B cell (primary cell): ENCODE measurements at regions not wholly inside any gene's neighbourhood (a gene's known extent, or its start where the extent isn't known, plus 50 kb on each side); places are given as distances from the start of the nearest gene placed in this dataset.

Source experiments
- ATAC-seq: fragments of 200-7000 bp; cut with Tn5 transposase; one replicate; pipeline ENCODE4 v1.10.0; 2021; ENCODE audit warnings: low read depth, mild to moderate bottlenecking, moderate number of reproducible peaks, moderate library complexity
- CTCF ChIA-PET: fragments of 350-600 bp; sonication (Branson Sonifier 250); formaldehyde crosslinking; loops from one replicate; lab custom pipeline; 2021; ENCODE audit warnings: antibody characterized with exemption, inconsistent platforms; lab: Charles Lee
- POLR2A ChIA-PET: fragments of 350-600 bp; sonication (Branson Sonifier 250); formaldehyde crosslinking; loops from one replicate; lab custom pipeline; 2021; ENCODE audit warnings: antibody characterized with exemption; lab: Charles Lee
- DNase-seq: peaks from one replicate; pipeline ENCODE4 v3.0.0; 2013
- H2AFZ ChIP-seq: 2 replicates; pipeline ENCODE4 v1.6.1; 2012; ENCODE audit warnings: mild to moderate bottlenecking, low read depth, low read length; ENCODE audit not compliant: insufficient read depth, poor library complexity, severe bottlenecking
- H3K27ac ChIP-seq, 2 donors: 1 replicate in 1 of 2; 2 replicates in 1 of 2; pipeline ENCODE4 v1.5.1; 2012 to 2013; ENCODE audit warnings: low read length in 2 of 2, mild to moderate bottlenecking in 2 of 2, moderate library complexity in 1 of 2
- H3K27me3 ChIP-seq, 4 experiments: fragments of 200-600 bp in 1 of 4; sonication (generic) in 1 of 4; replicated peaks in 1 of 4; 1 replicate in 2 of 4; 2 replicates in 2 of 4; pipeline versions ENCODE4 v1.6.1 to v1.7.0; 2013 to 2016; ENCODE audit warnings: low read length in 3 of 4, mild to moderate bottlenecking in 2 of 4, mixed read lengths in 1 of 4, moderate library complexity in 1 of 4; ENCODE audit not compliant: insufficient read depth in 4 of 4, control insufficient read depth in 3 of 4; ENCODE audit errors: control extremely low read depth in 1 of 4
- H3K36me3 ChIP-seq, 2 experiments: replicated peaks in 1 of 2; 1 replicate in 1 of 2; 2 replicates in 1 of 2; pipeline versions ENCODE4 v1.6.1 to v1.7.1; 2013; ENCODE audit warnings: low read length in 1 of 2; ENCODE audit not compliant: insufficient read depth in 2 of 2, control insufficient read depth in 1 of 2; ENCODE audit errors: control extremely low read depth in 1 of 2, extremely low read depth in 1 of 2
- H3K4me1 ChIP-seq, 2 donors: fragments of 200-600 bp in 1 of 2; sonication (generic) in 1 of 2; 1 replicate in 1 of 2; 2 replicates in 1 of 2; pipeline versions ENCODE4 v1.5.1 to v1.6.1; 2013 to 2017; ENCODE audit warnings: low read length in 2 of 2; ENCODE audit not compliant: control insufficient read depth in 2 of 2, insufficient read depth in 2 of 2
- H3K4me2 ChIP-seq: replicated peaks from 2 replicates; pipeline ENCODE3; 2012; ENCODE audit warnings: mild to moderate bottlenecking, low read depth, low read length; ENCODE audit not compliant: poor library complexity, severe bottlenecking
- H3K4me3 ChIP-seq, 5 experiments: fragments of 200-600 bp in 1 of 5; sonication (generic) in 1 of 5; 1 replicate in 3 of 5; 2 replicates in 2 of 5; pipeline versions ENCODE4 v1.5.1 to v1.7.0; 2011 to 2016; ENCODE audit warnings: low read length in 4 of 5, mild to moderate bottlenecking in 4 of 5, low read depth in 2 of 5, control low read depth in 1 of 5, moderate library complexity in 1 of 5; ENCODE audit not compliant: insufficient read depth in 1 of 5; ENCODE audit errors: control extremely low read depth in 1 of 5, extremely low read depth in 1 of 5
- H3K79me2 ChIP-seq: fragments of 200-600 bp; sonication (generic); one replicate; pipeline ENCODE4 v1.6.0; 2016; ENCODE audit warnings: low read length; ENCODE audit not compliant: control insufficient read depth, insufficient read depth
- H3K9ac ChIP-seq: fragments of 200-600 bp; sonication (generic); 2 replicates; pipeline ENCODE4 v1.6.1; 2017; ENCODE audit warnings: mild to moderate bottlenecking, low read length, moderate library complexity
- H3K9me3 ChIP-seq, 3 donors: one replicate each; pipeline versions ENCODE4 v1.6.1 to v1.7.1; 2013; ENCODE audit warnings: low read length in 2 of 3; ENCODE audit not compliant: control insufficient read depth in 2 of 3, insufficient read depth in 1 of 3; ENCODE audit errors: control extremely low read depth in 1 of 3
- H4K20me1 ChIP-seq: 2 replicates; pipeline ENCODE4 v1.6.0; 2012; ENCODE audit warnings: mild to moderate bottlenecking, low read length; ENCODE audit not compliant: insufficient read depth, control insufficient read depth, poor library complexity, severe bottlenecking
- H3K27ac Mint-ChIP-seq: one replicate; pipeline ENCODE4 v1.8.0; 2021; ENCODE audit warnings: mixed read lengths
- H3K27me3 Mint-ChIP-seq: one replicate; pipeline ENCODE4 v1.8.0; 2021; ENCODE audit warnings: mixed read lengths
- H3K4me1 Mint-ChIP-seq: one replicate; pipeline ENCODE4 v1.8.0; 2021; ENCODE audit warnings: mixed read lengths
- H3K4me3 Mint-ChIP-seq: one replicate; pipeline ENCODE4 v1.8.0; 2021; ENCODE audit warnings: mixed read lengths
- H3K9me3 Mint-ChIP-seq: one replicate; pipeline ENCODE4 v1.8.0; 2022; ENCODE audit warnings: mixed read lengths; ENCODE audit not compliant: insufficient read depth
- CTCF ChIP-seq: fragments of 200-600 bp; IDR thresholded peaks from one replicate; pipeline ENCODE4 v1.8.0; 2022; ENCODE audit warnings: antibody characterized with exemption, mild to moderate bottlenecking
- EZH2 ChIP-seq: IDR thresholded peaks from 2 replicates; pipeline ENCODE4 v1.6.1; 2012; ENCODE audit warnings: borderline replicate concordance, low read depth, mild to moderate bottlenecking, moderate library complexity, low read length; ENCODE audit not compliant: insufficient read depth, poor library complexity, severe bottlenecking
- WGBS: methylation state at CpG from one replicate; pipeline ENCODE4 v1.1.5; 2013; ENCODE audit warnings: missing lambda C conversion rate; ENCODE audit not compliant: insufficient coverage; 5-methylcytosine and 5-hydroxymethylcytosine counted together
- intact Hi-C: fragments of 100-400 bp; cut with micrococcal nuclease; formaldehyde crosslinking; loops from one replicate; pipeline ENCODE4 v1.10.0; 2022

DNA sequence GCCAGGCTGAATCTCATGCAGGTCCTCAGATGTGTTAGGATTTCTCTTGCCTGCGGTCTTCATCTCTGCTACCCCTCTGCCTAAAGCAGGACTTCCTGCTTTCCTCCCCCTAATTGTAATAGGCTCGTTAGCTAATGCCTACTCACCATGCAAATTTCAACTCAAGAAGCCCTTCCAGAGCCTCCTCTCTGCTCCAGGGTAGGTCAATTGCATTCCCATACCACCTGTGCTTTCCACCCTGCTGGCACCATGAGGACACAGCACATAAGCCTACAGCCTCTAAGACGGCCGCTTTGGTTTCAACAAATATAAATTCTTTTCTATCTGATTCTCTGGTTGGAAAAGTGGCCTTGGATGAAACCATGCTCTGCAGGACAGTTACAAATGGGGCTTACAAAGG is 93.9 kb downstream of the QDPR start:
- 92% methylated on average over 2 of the region's 4 CpGs for WGBS
- CTCF ChIA-PET, result no interaction called here
- TF ChIP-seq CTCF (no peak), EZH2 (no peak)

DNA sequence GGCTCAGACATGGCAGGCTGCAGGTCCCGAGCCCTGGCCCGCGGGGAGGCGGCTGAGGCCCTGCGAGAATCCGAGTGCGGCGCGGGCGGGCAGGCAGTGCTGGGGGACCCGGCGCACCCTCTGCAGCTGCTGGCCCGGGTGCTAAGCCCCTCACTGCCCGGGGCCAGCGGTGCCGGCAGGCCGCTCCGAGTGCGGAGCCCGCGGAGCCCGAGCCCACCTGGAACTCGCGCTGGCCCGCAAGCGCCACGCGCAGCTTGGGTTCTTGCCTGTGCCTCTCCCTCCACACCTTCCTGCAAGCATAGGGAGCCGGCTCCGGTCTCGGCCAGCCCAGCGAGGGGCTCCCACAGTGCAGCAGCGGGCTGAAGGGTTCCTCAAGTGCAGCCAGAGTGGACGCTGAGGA is 97.5 kb downstream of the QDPR start:
- intact Hi-C loops, result no loop called here
- no peak for TF ChIP-seq EZH2
- TF ChIP-seq CTCF, result no peak
- peaks cover 1% of the 10 kb centered on the region for H3K27me3 Mint-ChIP-seq
- Histone ChIP-seq H3K27me3 (no peaks in the 10 kb centered on the region), H4K20me1 (no peaks in the 10 kb centered on the region), H3K9me3 (peaks cover 0 to 18% (median 2%) of the 10 kb centered on the region in 3 donors), H3K36me3 (no peaks in the 10 kb centered on the region), H3K4me1 (no peaks in the 10 kb centered on the region), H3K4me2 (no peak overlapping the region), H3K9ac (no peak overlapping the region), H3K4me3 (no peak overlapping the region), H2AFZ (no peak overlapping the region), H3K79me2 (no peaks in the 10 kb centered on the region), H3K27ac (no peak overlapping the region)
- no peaks in the 10 kb centered on the region for H3K4me1 Mint-ChIP-seq
- H3K9me3 Mint-ChIP-seq, result peaks cover 6% of the 10 kb centered on the region
- no peak for ATAC-seq
- no peak overlapping the region for H3K27ac Mint-ChIP-seq
- H3K4me3 Mint-ChIP-seq, result no peak overlapping the region
- WGBS, result 97% methylated on average over 30 of the region's 34 CpGs
- ChIA-PET CTCF (no interaction called here), POLR2A (no interaction called here)
- no peak for DNase-seq

More for the DNA sequence above, 93.9 kb downstream of the QDPR start:
- Histone ChIP-seq H3K27me3 (no peaks in the 10 kb centered on the region), H3K79me2 (no peaks in the 10 kb centered on the region), H3K4me1 (no peaks in the 10 kb centered on the region), H3K36me3 (no peaks in the 10 kb centered on the region), H3K9me3 (peaks cover 0 to 11% (median 2%) of the 10 kb centered on the region in 3 donors), H3K4me3 (no peak overlapping the region), H3K9ac (no peak overlapping the region), H3K27ac (no peak overlapping the region), H3K4me2 (no peak overlapping the region), H2AFZ (no peak overlapping the region), H4K20me1 (no peaks in the 10 kb centered on the region)
- peaks cover 6% of the 10 kb centered on the region for H3K9me3 Mint-ChIP-seq
- ATAC-seq, result no peak
- H3K4me1 Mint-ChIP-seq, result no peaks in the 10 kb centered on the region
- H3K27ac Mint-ChIP-seq, result no peak overlapping the region
- no peaks in the 10 kb centered on the region for H3K27me3 Mint-ChIP-seq
- no peak overlapping the region for H3K4me3 Mint-ChIP-seq
- intact Hi-C loops, result no loop called here
- POLR2A ChIA-PET, result no interaction called here
- no peak for DNase-seq
